Stimulated activated CD4-positive, alpha-beta T cell treated with anti-CD3 and anti-CD28 coated beads, Interleukin-2, amount 100 ng/mL, for 24 hours (primary cell): ENCODE measurements at regions not wholly inside any gene's neighbourhood (a gene's known extent, or its start where the extent isn't known, plus 50 kb on each side); places are given as distances from the start of the nearest gene placed in this dataset.
A peak's percentile ranks its signal among the peaks of the same experiment; 100 is the strongest.

Experiments used
- DNase-seq, 2 donors: peaks; one replicate each; pipeline ENCODE4 v3.0.0-alpha.2; 2020

DNA sequence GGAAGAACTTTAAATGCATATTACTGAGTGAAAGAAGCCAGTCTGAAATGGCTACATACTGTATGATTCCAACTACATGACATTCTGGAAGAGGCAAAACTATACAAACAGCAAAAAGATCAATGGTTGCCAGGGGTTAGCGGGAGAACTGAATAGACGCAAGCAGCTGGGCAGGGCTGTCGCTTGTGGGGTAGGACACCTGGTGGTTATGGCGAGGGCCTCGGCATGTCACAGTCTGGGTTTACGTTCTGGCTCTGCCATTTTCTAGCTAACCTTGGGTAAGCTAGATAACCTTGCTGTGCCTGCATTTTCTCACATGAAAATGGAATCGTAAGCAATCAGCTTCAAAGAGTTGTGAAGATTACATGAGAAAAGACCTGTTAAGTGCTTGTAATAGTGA lies 55.2 kb upstream of the SYT13 start:
- DNase-seq, result no peak

DNA sequence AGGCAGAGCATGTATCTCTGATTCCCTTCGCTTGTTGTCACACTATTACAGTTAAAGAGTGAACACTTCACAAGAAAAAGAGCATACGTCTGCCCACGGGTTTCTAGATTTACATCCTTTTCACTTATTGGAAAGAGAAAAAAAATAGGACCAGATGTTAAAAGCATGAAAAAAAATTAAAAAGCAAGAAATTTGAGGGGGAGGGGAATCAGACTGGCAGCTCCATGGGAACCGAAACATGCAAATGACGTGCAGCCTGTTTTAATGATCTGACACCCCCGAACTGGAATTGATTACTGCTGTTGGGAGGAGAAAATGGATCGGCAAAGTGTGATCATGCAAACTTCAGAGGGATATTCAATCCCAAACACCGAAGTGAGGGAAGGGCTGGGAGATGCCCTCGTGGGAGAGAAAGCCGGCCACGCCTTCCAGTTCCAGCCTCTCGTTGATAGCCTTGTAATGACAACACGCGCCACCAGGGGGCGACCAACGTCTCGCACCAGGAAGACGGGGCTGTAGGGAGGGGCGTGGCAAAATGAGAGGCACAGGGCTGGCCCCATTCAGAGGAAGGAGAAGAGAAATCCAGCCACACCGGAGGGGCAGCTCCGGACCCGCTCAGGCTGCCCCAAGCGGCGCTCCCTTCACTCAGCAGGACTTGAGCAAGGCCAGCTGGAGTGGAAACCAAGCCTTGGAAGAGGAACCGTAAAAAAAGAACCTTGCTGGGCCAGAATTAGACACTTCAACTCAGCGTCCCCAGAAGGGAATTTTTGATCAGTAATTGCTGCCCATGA lies 53.8 kb upstream of the SYT13 start:
- DNase-seq, result peak; percentile 97 to 98

DNA sequence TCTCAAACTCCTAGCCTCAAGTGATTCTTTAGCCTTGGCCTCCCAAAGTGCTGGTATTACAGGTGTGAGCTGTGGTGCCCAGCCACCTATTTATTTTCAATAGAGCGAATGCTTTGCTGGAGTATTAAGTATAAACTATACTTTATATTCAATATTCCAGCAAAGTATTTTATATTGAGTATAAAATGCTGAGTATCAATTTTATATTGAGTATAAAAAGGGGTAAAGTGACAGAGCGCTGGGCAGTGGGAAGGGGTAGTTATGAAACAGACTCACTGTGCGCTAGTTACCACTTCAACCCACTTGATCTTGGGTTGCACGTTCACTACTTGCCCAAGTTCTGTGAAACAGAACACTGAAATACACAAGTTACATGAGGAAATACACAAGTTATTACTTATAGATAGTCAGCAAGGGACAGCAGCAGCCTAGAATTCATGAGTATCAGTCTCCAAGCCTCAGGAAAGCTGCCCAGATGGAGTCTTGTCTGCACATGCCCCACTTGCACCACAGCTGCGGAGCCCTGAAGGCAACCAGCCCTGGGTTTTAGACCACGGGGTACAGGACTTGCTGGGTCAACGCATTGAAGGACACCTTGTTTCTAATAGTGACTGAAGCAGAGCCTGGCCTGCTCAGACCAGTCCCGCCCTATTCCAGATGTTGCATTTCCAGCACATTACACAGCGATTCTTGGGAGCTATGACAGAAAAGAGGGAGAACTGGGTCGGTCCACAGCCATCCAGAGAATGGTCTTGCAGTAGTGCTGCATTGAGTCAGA lies 51.6 kb upstream of the SYT13 start:
- no peak for DNase-seq

DNA sequence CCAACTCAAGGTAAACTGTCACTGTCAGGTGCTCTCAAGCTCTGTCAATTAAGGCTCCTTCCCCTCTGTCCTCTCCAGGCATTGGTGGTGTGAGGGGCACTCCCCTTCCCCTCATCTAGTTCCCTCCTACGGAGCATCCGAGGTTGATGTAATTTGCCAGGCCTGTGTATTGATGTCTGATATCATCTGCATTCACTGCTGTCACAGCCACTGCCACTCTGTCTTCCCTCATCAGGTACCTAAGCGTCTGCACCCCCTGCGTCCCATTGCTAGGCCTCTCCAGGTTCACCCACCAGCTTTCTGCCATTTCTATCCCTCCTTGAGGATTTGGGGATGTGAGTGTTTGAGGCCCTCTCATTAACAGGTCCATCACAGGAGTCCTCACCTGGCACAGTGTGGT lies 50.0 kb upstream of the SYT13 start:
- DNase-seq, result no peak
